GM23338 (cell line): ENCODE measurements at regions not wholly inside any gene's neighbourhood (a gene's known extent, or its start where the extent isn't known, plus 50 kb on each side); places are given as distances from the start of the nearest gene placed in this dataset.

ENCODE experiments used
- ATAC-seq: fragments of 200-7000 bp; cut with Tn5 transposase; 3 replicates; pipeline ENCODE4 v1.9.1; 2020
- DNase-seq: peaks from one replicate; pipeline ENCODE4 v3.0.0-alpha.2; 2015; ENCODE audit warnings: low spot score
- H2AFZ ChIP-seq: fragments of 200-600 bp; sonication (generic); 2 replicates; pipeline ENCODE4 v1.8.0; 2016; ENCODE audit warnings: antibody characterized with exemption, mild to moderate bottlenecking, moderate library complexity
- H3F3A ChIP-seq: fragments of 200-600 bp; sonication (generic); replicated peaks from 2 replicates; pipeline ENCODE4 v1.8.0; 2017; ENCODE audit warnings: antibody characterized with exemption, mixed run types, low read depth
- H3K27ac ChIP-seq: fragments of 200-600 bp; sonication (generic); 2 replicates; pipeline ENCODE4 v1.6.1; 2016; ENCODE audit warnings: low read depth
- H3K27me3 ChIP-seq: fragments of 200-600 bp; sonication (generic); 2 replicates; pipeline ENCODE4 v1.8.0; 2016; ENCODE audit warnings: mild to moderate bottlenecking, mixed run types, moderate library complexity; ENCODE audit not compliant: insufficient read depth
- H3K36me3 ChIP-seq: fragments of 200-600 bp; sonication (generic); 2 replicates; pipeline ENCODE4 v1.8.0; 2016; ENCODE audit warnings: mild to moderate bottlenecking; ENCODE audit not compliant: insufficient read depth
- H3K4me1 ChIP-seq: fragments of 200-600 bp; sonication (generic); 2 replicates; pipeline ENCODE4 v1.8.0; 2016; ENCODE audit warnings: mild to moderate bottlenecking, moderate library complexity; ENCODE audit not compliant: insufficient read depth
- H3K4me2 ChIP-seq: fragments of 200-600 bp; sonication (generic); 2 replicates; pipeline ENCODE4 v1.7.1; 2017; ENCODE audit warnings: mixed run types
- H3K4me3 ChIP-seq: fragments of 200-600 bp; sonication (generic); 2 replicates; pipeline ENCODE4 v1.6.1; 2016; ENCODE audit warnings: mixed run types
- H3K79me2 ChIP-seq: fragments of 200-600 bp; sonication (generic); replicated peaks from 2 replicates; pipeline ENCODE4 v1.8.0; 2017; ENCODE audit warnings: mild to moderate bottlenecking; ENCODE audit not compliant: insufficient read depth
- H3K9me2 ChIP-seq: fragments of 200-600 bp; sonication (generic); 2 replicates; pipeline ENCODE4 v1.8.0; 2017; ENCODE audit not compliant: insufficient read depth
- H4K20me1 ChIP-seq: fragments of 200-600 bp; sonication (generic); replicated peaks from 2 replicates; pipeline ENCODE4 v1.8.0; 2017; ENCODE audit warnings: mild to moderate bottlenecking; ENCODE audit not compliant: insufficient read depth
- H3K27ac Mint-ChIP-seq: 2 replicates; pipeline ENCODE4 v1.8.0; 2020; ENCODE audit warnings: inconsistent platforms, mild to moderate bottlenecking, moderate library complexity, mixed read lengths
- H3K27me3 Mint-ChIP-seq: 3 replicates; pipeline ENCODE4 v1.8.0; 2022; ENCODE audit warnings: low read depth, mild to moderate bottlenecking, moderate library complexity, mixed read lengths, inconsistent platforms; ENCODE audit not compliant: insufficient read depth, poor library complexity
- H3K36me3 Mint-ChIP-seq: 3 replicates; pipeline ENCODE4 v1.8.0; 2021; ENCODE audit warnings: low read depth, mild to moderate bottlenecking, inconsistent platforms, moderate library complexity, mixed read lengths
- H3K4me1 Mint-ChIP-seq: 3 replicates; pipeline ENCODE4 v1.8.0; 2020; ENCODE audit warnings: mild to moderate bottlenecking, inconsistent platforms, mixed read lengths
- H3K4me3 Mint-ChIP-seq: 3 replicates; pipeline ENCODE4 v1.8.0; 2021; ENCODE audit warnings: moderate library complexity, mild to moderate bottlenecking, inconsistent platforms, mixed read lengths
- H3K9me3 Mint-ChIP-seq: 3 replicates; pipeline ENCODE4 v1.8.0; 2020; ENCODE audit warnings: moderate library complexity, mild to moderate bottlenecking, inconsistent platforms, mixed read lengths
- CREB1 ChIP-seq: fragments of 250-450 bp; sonication (Bioruptor Pico); IDR thresholded peaks from 2 replicates; pipeline ENCODE4 v1.5.0; 2020; ENCODE audit warnings: low read depth, mild to moderate bottlenecking, moderate library complexity
- CTCF ChIP-seq, 2 experiments: fragments of 200-600 bp in 1 of 2; sonication (generic) in 1 of 2; conservative IDR thresholded peaks; 2 replicates each; pipeline versions ENCODE4 v1.5.1 to v1.6.1; 2016 to 2017; ENCODE audit warnings: antibody characterized with exemption in 2 of 2, low read depth in 2 of 2, mild to moderate bottlenecking in 2 of 2, moderate library complexity in 1 of 2
- ETS1 ChIP-seq: IDR thresholded peaks from 2 replicates; pipeline ENCODE4 v1.6.1; 2016; ENCODE audit warnings: antibody characterized with exemption
- JUNB ChIP-seq: IDR thresholded peaks from one replicate; pipeline ENCODE4 v1.6.1; 2016; ENCODE audit warnings: antibody characterized with exemption; ENCODE audit not compliant: unreplicated experiment
- NANOG ChIP-seq: IDR thresholded peaks from 2 replicates; pipeline ENCODE4 v1.6.1; 2016; ENCODE audit warnings: antibody characterized with exemption, borderline replicate concordance
- POLR2AphosphoS5 ChIP-seq: IDR thresholded peaks from 2 replicates; pipeline ENCODE4 v1.6.1; 2016; ENCODE audit warnings: antibody characterized with exemption, low read depth
- REST ChIP-seq: IDR thresholded peaks from one replicate; pipeline ENCODE4 v1.6.1; 2018; ENCODE audit warnings: antibody characterized with exemption; ENCODE audit not compliant: unreplicated experiment
- ZNF331 ChIP-seq: fragments of 250-450 bp; sonication (Bioruptor Pico); IDR thresholded peaks from 2 replicates; pipeline ENCODE4 v1.5.0; 2020; ENCODE audit warnings: low read depth, mild to moderate bottlenecking, moderate library complexity

GRCh38 chr1:237975376-237975775 is 84.7 kb upstream of the ZP4 start (continued):
- TF ChIP-seq ETS1, result no peak

GRCh38 chr1:237972186-237972585 is 81.5 kb upstream of the ZP4 start:
- H3K4me3 ChIP-seq, result no peak overlapping the region
- no peaks in the 10 kb centered on the region for H3K9me2 ChIP-seq
- no peak for TF ChIP-seq JUNB
- no peak for TF ChIP-seq CTCF (conservative IDR thresholded peaks at IDR 0.05; ENCODE audit: low read depth in 2 of 2)
- H3K79me2 ChIP-seq, result no peaks in the 10 kb centered on the region
- H4K20me1 ChIP-seq, result no peaks in the 10 kb centered on the region
- no peak overlapping the region for H3K27ac ChIP-seq
- ATAC-seq (no peak), DNase-seq (no peak)
- peaks cover 8% of the 10 kb centered on the region for H3K4me1 Mint-ChIP-seq
- peaks cover 5% of the 10 kb centered on the region for H3K27me3 Mint-ChIP-seq
- no peak overlapping the region; the same call in 1 of the 2 replicates for H2AFZ ChIP-seq
- H3K4me1 ChIP-seq, result peaks cover 7% of the 10 kb centered on the region
- no peaks in the 10 kb centered on the region for H3K36me3 ChIP-seq
- no peaks in the 10 kb centered on the region for H3K9me3 Mint-ChIP-seq
- H3K27ac Mint-ChIP-seq, result no peak overlapping the region
- H3K36me3 Mint-ChIP-seq, result no peaks in the 10 kb centered on the region
- no peak overlapping the region for H3K4me2 ChIP-seq
- H3K4me3 Mint-ChIP-seq, result no peak overlapping the region
- H3F3A ChIP-seq, result no peaks in the 10 kb centered on the region
- H3K27me3 ChIP-seq, result no peaks in the 10 kb centered on the region

GRCh38 chr1:237962985-237963384 is 72.3 kb upstream of the ZP4 start:
- ATAC-seq (peak; percentile 42; the same call in 2 of the 3 replicates), DNase-seq (peak; percentile 42)
- Histone ChIP-seq H3K4me3 (no peak overlapping the region), H3K4me2 (no peak overlapping the region), H3F3A (no peaks in the 10 kb centered on the region), H3K27me3 (no peaks in the 10 kb centered on the region), H3K27ac (no peak overlapping the region), H3K4me1 (no peaks in the 10 kb centered on the region), H2AFZ (peak overlapping the region; percentile 56), H3K79me2 (no peaks in the 10 kb centered on the region), H3K36me3 (no peaks in the 10 kb centered on the region), H3K9me2 (no peaks in the 10 kb centered on the region; the same call in 1 of the 2 replicates), H4K20me1 (no peaks in the 10 kb centered on the region)
- Mint-ChIP-seq H3K4me3 (no peak overlapping the region), H3K36me3 (peaks cover 10% of the 10 kb centered on the region), H3K27me3 (peaks cover 5% of the 10 kb centered on the region), H3K9me3 (peaks cover 13% of the 10 kb centered on the region; the same call in 2 of the 3 replicates), H3K27ac (no peak overlapping the region), H3K4me1 (peaks cover 22% of the 10 kb centered on the region)
- TF ChIP-seq NANOG (no peak), JUNB (no peak), CREB1 (CRISPR knock-in tag) (no peak), POLR2AphosphoS5 (no peak), REST (no peak), ZNF331 (CRISPR knock-in tag) (no peak)
